HepG2 (cell line): ENCODE measurements at regions not wholly inside any gene's neighbourhood (a gene's known extent, or its start where the extent isn't known, plus 50 kb on each side); places are given as distances from the start of the nearest gene placed in this dataset.

Source experiments
- ATAC-seq: fragments of 200-7000 bp; cut with Tn5 transposase; 3 replicates; pipeline ENCODE4 v1.9.1; 2020; ENCODE audit warnings: mild to moderate bottlenecking, moderate library complexity
- BruUV-seq: library from RNA; stranded (reverse); fragments of 400-500 nt; replicated peaks from 2 replicates; lab custom pipeline; 2021; lab: Mats Ljungman, UMichigan
- CTCF ChIA-PET: fragments of 300-600 bp; formaldehyde crosslinking; extraction: SDS; loops from one replicate; lab custom pipeline; 2021; ENCODE audit warnings: low total read pairs, inconsistent platforms, low intra/inter-chr PET ratio; lab: Yijun Ruan, JAX
- POLR2A ChIA-PET: fragments of 350-600 bp; sonication (Branson Sonifier 250); formaldehyde crosslinking; loops from one replicate; lab custom pipeline; 2020; ENCODE audit warnings: antibody characterized with exemption, inconsistent platforms; lab: Yijun Ruan, JAX
- DNase-seq: peaks from one replicate; pipeline ENCODE4 v3.0.0-alpha.2; 2015; ENCODE audit warnings: low spot score
- FAIRE-seq: peaks from 3 replicates; lab custom pipeline; 2011; peaks lifted over from hg19 to GRCh38; lab: Jason Lieb, UNC
- H2AFZ ChIP-seq: one replicate; pipeline ENCODE4 v1.6.1; 2011; ENCODE audit warnings: low read length, inconsistent platforms
- H3K27ac ChIP-seq: fragments of 300-600 bp; 3 replicates; pipeline ENCODE4 v1.8.0; 2011; ENCODE audit warnings: mixed run types, mild to moderate bottlenecking, mixed read lengths, low read length, inconsistent platforms; ENCODE audit not compliant: insufficient read depth; ENCODE audit errors: extremely low read length
- H3K27me3 ChIP-seq, 2 experiments: fragments of 200-600 bp in 1 of 2; 2 replicates in 1 of 2; 3 replicates in 1 of 2; pipeline versions ENCODE4 v1.6.0 to v1.8.0; 2011; ENCODE audit warnings: low read length in 2 of 2, mild to moderate bottlenecking in 2 of 2, moderate library complexity in 2 of 2, inconsistent platforms in 1 of 2; ENCODE audit not compliant: insufficient read depth in 2 of 2, control insufficient read depth in 1 of 2
- H3K36me3 ChIP-seq, 2 experiments: fragments of 200-600 bp in 1 of 2; replicated peaks in 1 of 2; 2 replicates in 1 of 2; 3 replicates in 1 of 2; pipeline versions ENCODE4 v1.5.1 to v1.8.0; 2011; ENCODE audit warnings: low read length in 2 of 2, inconsistent platforms in 1 of 2; ENCODE audit not compliant: insufficient read depth in 2 of 2, control insufficient read depth in 1 of 2
- H3K4me1 ChIP-seq: 2 replicates; pipeline ENCODE4 v1.5.1; 2012; ENCODE audit warnings: low read length, inconsistent platforms; ENCODE audit not compliant: insufficient read depth
- H3K4me2 ChIP-seq: 2 replicates; pipeline ENCODE4 v1.6.0; 2011; ENCODE audit warnings: low read depth, low read length, inconsistent platforms
- H3K4me3 ChIP-seq, 3 experiments: fragments of 200-600 bp in 1 of 3; sonication (generic), shearing (Covaris generic) in 1 of 3; replicated peaks in 1 of 3; 2 replicates each; pipeline ENCODE4 v1.5.1; 2011 to 2016; ENCODE audit warnings: low read length in 3 of 3, inconsistent platforms in 2 of 3, low read depth in 2 of 3, mild to moderate bottlenecking in 2 of 3, control low read depth in 1 of 3, mixed read lengths in 1 of 3; ENCODE audit not compliant: insufficient read depth in 1 of 3
- H3K79me2 ChIP-seq: one replicate; pipeline ENCODE4 v1.6.1; 2011; ENCODE audit warnings: low read length, inconsistent platforms; ENCODE audit not compliant: insufficient read depth
- H3K9ac ChIP-seq: 2 replicates; pipeline ENCODE4 v1.6.0; 2011; ENCODE audit warnings: mild to moderate bottlenecking, low read depth, low read length, inconsistent platforms; ENCODE audit not compliant: insufficient read depth
- H3K9me3 ChIP-seq: 2 replicates; pipeline ENCODE4 v1.5.1; 2012; ENCODE audit warnings: mild to moderate bottlenecking, low read length
- H4K20me1 ChIP-seq: 2 replicates; pipeline ENCODE4 v1.6.0; 2011; ENCODE audit warnings: inconsistent platforms, mild to moderate bottlenecking, low read length, moderate library complexity; ENCODE audit not compliant: insufficient read depth
- CREM ChIP-seq, 2 experiments: sonication (generic) in 1 of 2; formaldehyde crosslinking in 1 of 2; IDR thresholded peaks; 2 replicates each; pipeline versions ENCODE4 v1.4.0 to v1.6.1; 2016 to 2020; ENCODE audit warnings: antibody characterized with exemption in 1 of 2, mild to moderate bottlenecking in 1 of 2, missing genetic modification reagents in 1 of 2
- DNMT1 ChIP-seq: sonication (generic); formaldehyde crosslinking; IDR thresholded peaks from 2 replicates; pipeline ENCODE4 v1.5.1; 2020; ENCODE audit warnings: mild to moderate bottlenecking, missing genetic modification reagents
- EED ChIP-seq: sonication (generic); formaldehyde crosslinking; IDR thresholded peaks from 2 replicates; pipeline ENCODE4 v1.5.0; 2020; ENCODE audit warnings: mild to moderate bottlenecking, missing genetic modification reagents
- FOXC1 ChIP-seq: sonication (generic); formaldehyde crosslinking; IDR thresholded peaks from 2 replicates; pipeline ENCODE4 v1.8.0; 2022; ENCODE audit warnings: mild to moderate bottlenecking, missing genetic modification reagents, borderline replicate concordance
- HNF4G ChIP-seq, 2 experiments: sonication (generic) in 1 of 2; formaldehyde crosslinking in 1 of 2; IDR thresholded peaks; 2 replicates each; pipeline versions ENCODE4 v1.4.0 to v1.6.1; 2011 to 2020; ENCODE audit warnings: borderline replicate concordance in 2 of 2, low read depth in 2 of 2, mild to moderate bottlenecking in 2 of 2, low read length in 1 of 2, missing genetic modification reagents in 1 of 2, moderate library complexity in 1 of 2
- IKZF4 ChIP-seq: sonication (generic); formaldehyde crosslinking; IDR thresholded peaks from 2 replicates; pipeline ENCODE4 v1.5.1; 2020; ENCODE audit warnings: borderline replicate concordance, mild to moderate bottlenecking, low read depth, missing genetic modification reagents; ENCODE audit errors: not compliant biosample characterization
- MED1 ChIP-seq: sonication (generic); formaldehyde crosslinking; IDR thresholded peaks from 2 replicates; pipeline ENCODE4 v1.4.0; 2020; ENCODE audit warnings: missing genetic modification reagents
- NCOA5 ChIP-seq: sonication (generic); formaldehyde crosslinking; IDR thresholded peaks from 2 replicates; pipeline ENCODE4 v1.4.0; 2020; ENCODE audit warnings: missing genetic modification reagents
- NONO ChIP-seq, 2 experiments: fragments of 450-650 bp in 1 of 2; sonication (generic) in 1 of 2; formaldehyde crosslinking in 1 of 2; IDR thresholded peaks in 1 of 2; conservative IDR thresholded peaks in 1 of 2; 2 replicates each; pipeline versions ENCODE4 v1.6.1 to v1.8.0; 2017 to 2022; ENCODE audit warnings: mild to moderate bottlenecking in 1 of 2, missing genetic modification reagents in 1 of 2, moderate library complexity in 1 of 2
- PHB2 ChIP-seq: fragments of 450-650 bp; IDR thresholded peaks from 2 replicates; pipeline ENCODE4 v1.6.1; 2018; ENCODE audit not compliant: partially characterized antibody
- SCMH1 ChIP-seq: sonication (generic); formaldehyde crosslinking; IDR thresholded peaks from 2 replicates; pipeline ENCODE4 v1.9.0; 2021; ENCODE audit warnings: missing genetic modification reagents, mild to moderate bottlenecking, borderline replicate concordance
- SIX4 ChIP-seq: sonication (generic); formaldehyde crosslinking; IDR thresholded peaks from 2 replicates; pipeline ENCODE4 v1.4.0; 2020; ENCODE audit warnings: missing genetic modification reagents
- SRSF9 ChIP-seq: fragments of 200-400 bp; formaldehyde crosslinking; IDR thresholded peaks from 2 replicates; pipeline ENCODE4 v1.6.1; 2018; ENCODE audit warnings: borderline replicate concordance, mild to moderate bottlenecking, low read depth, low read length; ENCODE audit not compliant: insufficient read depth, poor library complexity, severe bottlenecking
- ZGPAT ChIP-seq: IDR thresholded peaks from 2 replicates; pipeline ENCODE4 v1.6.1; 2016; ENCODE audit warnings: mild to moderate bottlenecking
- ZMYM2 ChIP-seq: sonication (generic); formaldehyde crosslinking; IDR thresholded peaks from 2 replicates; pipeline ENCODE4 v1.8.0; 2022; ENCODE audit warnings: mild to moderate bottlenecking, missing genetic modification reagents
- ZNF251 ChIP-seq: sonication (generic); formaldehyde crosslinking; IDR thresholded peaks from 2 replicates; pipeline ENCODE4 v1.9.0; 2021; ENCODE audit warnings: mild to moderate bottlenecking, missing genetic modification reagents
- ZNF589 ChIP-seq: sonication (generic); formaldehyde crosslinking; conservative IDR thresholded peaks from 2 replicates; pipeline ENCODE4 v1.8.0; 2022; ENCODE audit warnings: mild to moderate bottlenecking, moderate library complexity, missing genetic modification reagents
- WGBS: methylation state at CpG from one replicate; pipeline ENCODE4 v1.1.6; 2017; ENCODE audit warnings: low lambda C conversion rate; 5-methylcytosine and 5-hydroxymethylcytosine counted together
- in situ Hi-C: cut with HindIII; loops from 2 replicates; pipeline ENCODE4 v1.10.0; 2017; ENCODE audit warnings: low pct_unique_long_range_greater_than_20kb; ENCODE audit not compliant: extremely low pct_ligation_motif_present
- intact Hi-C: fragments of 100-400 bp; cut with micrococcal nuclease; formaldehyde crosslinking; loops from one replicate; pipeline ENCODE4 v1.10.0; 2022; ENCODE audit not compliant: unreplicated experiment
- TF ChIP-seq, protein P1 (sequence below): sonication (generic); formaldehyde crosslinking; IDR thresholded peaks from 2 replicates; pipeline ENCODE4 v1.5.0; 2020; ENCODE audit warnings: missing genetic modification reagents
- TF ChIP-seq, protein P2 (sequence below): sonication (generic); formaldehyde crosslinking; conservative IDR thresholded peaks from 2 replicates; pipeline ENCODE4 v1.8.0; 2022; ENCODE audit warnings: low read depth, missing genetic modification reagents

- DNase-seq: no peak
- no TSS peak for BruUV-seq
- H3K79me2 ChIP-seq: no peaks in the 10 kb centered on the region
- H3K9me3 ChIP-seq: no peaks in the 10 kb centered on the region; the same call in none of the 2 replicates
- ChIA-PET POLR2A (no interaction called here), CTCF (no interaction called here)
- in situ Hi-C loops: no loop called here
- no peaks in the 10 kb centered on the region for H3K27me3 ChIP-seq
- no peaks in the 10 kb centered on the region for H3K36me3 ChIP-seq
- no peaks in the 10 kb centered on the region for H4K20me1 ChIP-seq
- no peak overlapping the region for H3K27ac ChIP-seq
- H3K9ac ChIP-seq: no peak overlapping the region
- H3K4me3 ChIP-seq: no peak overlapping the region
- no peak overlapping the region for H3K4me2 ChIP-seq
- no peak overlapping the region for H2AFZ ChIP-seq
- TF ChIP-seq EED: no peak
- TF ChIP-seq ZGPAT (CRISPR knock-in tag): no peak
- no peak for TF ChIP-seq CREM (IDR thresholded peaks at IDR 0.05)
- no peak for TF ChIP-seq CREM (CRISPR knock-in tag; IDR thresholded peaks at IDR 0.05)
- no peak for TF ChIP-seq NCOA5 (CRISPR knock-in tag)
- TF ChIP-seq ZMYM2 (CRISPR knock-in tag): no peak
- TF ChIP-seq SRSF9: no peak
- TF ChIP-seq, protein P1, sequence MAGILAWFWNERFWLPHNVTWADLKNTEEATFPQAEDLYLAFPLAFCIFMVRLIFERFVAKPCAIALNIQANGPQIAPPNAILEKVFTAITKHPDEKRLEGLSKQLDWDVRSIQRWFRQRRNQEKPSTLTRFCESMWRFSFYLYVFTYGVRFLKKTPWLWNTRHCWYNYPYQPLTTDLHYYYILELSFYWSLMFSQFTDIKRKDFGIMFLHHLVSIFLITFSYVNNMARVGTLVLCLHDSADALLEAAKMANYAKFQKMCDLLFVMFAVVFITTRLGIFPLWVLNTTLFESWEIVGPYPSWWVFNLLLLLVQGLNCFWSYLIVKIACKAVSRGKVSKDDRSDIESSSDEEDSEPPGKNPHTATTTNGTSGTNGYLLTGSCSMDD: no peak
- no peak for TF ChIP-seq DNMT1
- no peak for TF ChIP-seq ZNF251
- no peak for TF ChIP-seq FOXC1 (CRISPR knock-in tag)
- no peak for TF ChIP-seq SCMH1 (CRISPR knock-in tag)
- no peak for TF ChIP-seq PHB2
- no peak for TF ChIP-seq MED1 (CRISPR knock-in tag)
- no peak for TF ChIP-seq IKZF4 (CRISPR knock-in tag)
- TF ChIP-seq SIX4 (CRISPR knock-in tag): no peak
- TF ChIP-seq, protein P2, sequence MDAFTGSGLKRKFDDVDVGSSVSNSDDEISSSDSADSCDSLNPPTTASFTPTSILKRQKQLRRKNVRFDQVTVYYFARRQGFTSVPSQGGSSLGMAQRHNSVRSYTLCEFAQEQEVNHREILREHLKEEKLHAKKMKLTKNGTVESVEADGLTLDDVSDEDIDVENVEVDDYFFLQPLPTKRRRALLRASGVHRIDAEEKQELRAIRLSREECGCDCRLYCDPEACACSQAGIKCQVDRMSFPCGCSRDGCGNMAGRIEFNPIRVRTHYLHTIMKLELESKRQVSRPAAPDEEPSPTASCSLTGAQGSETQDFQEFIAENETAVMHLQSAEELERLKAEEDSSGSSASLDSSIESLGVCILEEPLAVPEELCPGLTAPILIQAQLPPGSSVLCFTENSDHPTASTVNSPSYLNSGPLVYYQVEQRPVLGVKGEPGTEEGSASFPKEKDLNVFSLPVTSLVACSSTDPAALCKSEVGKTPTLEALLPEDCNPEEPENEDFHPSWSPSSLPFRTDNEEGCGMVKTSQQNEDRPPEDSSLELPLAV: no peak
- no peak for TF ChIP-seq HNF4G (IDR thresholded peaks at IDR 0.05; ENCODE audit: borderline replicate concordance, low read depth, low read length)
- no peak for TF ChIP-seq HNF4G (CRISPR knock-in tag; IDR thresholded peaks at IDR 0.05; ENCODE audit: borderline replicate concordance, low read depth)
- no peak for TF ChIP-seq NONO (IDR thresholded peaks at IDR 0.05)
- no peak for TF ChIP-seq NONO (CRISPR knock-in tag; conservative IDR thresholded peaks at IDR 0.05)
- no peak for TF ChIP-seq ZNF589 (CRISPR knock-in tag)
- TF ChIP-seq, all 625 proteins: peak for 0
- FAIRE-seq (no peak), ATAC-seq (no peak)
- no peaks in the 10 kb centered on the region for H3K4me1 ChIP-seq
- 31% methylated on average over 3 of the region's 3 CpGs for WGBS
- intact Hi-C loops: no loop called here
These were observed 333.5 kb downstream of the CHSY3 start for GRCh38 chr5:130237721-130238120.
